H9 (cell line): ENCODE measurements at regions not wholly inside any gene's neighbourhood (a gene's known extent, or its start where the extent isn't known, plus 50 kb on each side); places are given as distances from the start of the nearest gene placed in this dataset.

Experiments used
- DNase-seq: peaks from one replicate; pipeline ENCODE4 v3.0.0-alpha.2; 2017
- H2AFZ ChIP-seq: one replicate; pipeline ENCODE4 v1.6.1; 2013; ENCODE audit warnings: mild to moderate bottlenecking, low read length, control low read depth, moderate library complexity
- H2AK5ac ChIP-seq: 2 replicates; pipeline ENCODE4 v1.6.1; 2013; ENCODE audit warnings: low read length, control low read depth, mixed read lengths; ENCODE audit not compliant: insufficient read length
- H2BK120ac ChIP-seq: one replicate; pipeline ENCODE4 v1.6.1; 2013; ENCODE audit warnings: low read depth, mild to moderate bottlenecking, low read length, control low read depth, inconsistent platforms; ENCODE audit not compliant: poor library complexity, severe bottlenecking
- H2BK12ac ChIP-seq: 2 replicates; pipeline ENCODE4 v1.6.1; 2013; ENCODE audit warnings: low read length, control low read depth, mixed read lengths, low read depth; ENCODE audit not compliant: insufficient read length
- H2BK15ac ChIP-seq: 2 replicates; pipeline ENCODE4 v1.6.1; 2013; ENCODE audit warnings: low read depth, low read length, control low read depth
- H2BK20ac ChIP-seq: one replicate; pipeline ENCODE4 v1.6.1; 2013; ENCODE audit warnings: low read depth, mild to moderate bottlenecking, low read length, control low read depth, inconsistent platforms; ENCODE audit not compliant: poor library complexity, severe bottlenecking
- H2BK5ac ChIP-seq: 2 replicates; pipeline ENCODE4 v1.6.1; 2013; ENCODE audit warnings: low read length, control low read depth, mixed read lengths; ENCODE audit not compliant: insufficient read length
- H3K14ac ChIP-seq: 2 replicates; pipeline ENCODE4 v1.6.1; 2013; ENCODE audit warnings: low read length, control low read depth; ENCODE audit not compliant: insufficient read depth
- H3K18ac ChIP-seq: 2 replicates; pipeline ENCODE4 v1.6.1; 2013; ENCODE audit warnings: low read depth, mild to moderate bottlenecking, mixed read lengths, low read length, control low read depth; ENCODE audit not compliant: insufficient read length
- H3K23ac ChIP-seq: 2 replicates; pipeline ENCODE4 v1.6.1; 2013; ENCODE audit warnings: low read length, control low read depth, mixed read lengths, low read depth; ENCODE audit not compliant: insufficient read length
- H3K23me2 ChIP-seq: 2 replicates; pipeline ENCODE4 v1.6.1; 2013; ENCODE audit warnings: low read depth, mild to moderate bottlenecking, mixed read lengths, low read length, control low read depth; ENCODE audit not compliant: insufficient read length, poor library complexity, severe bottlenecking
- H3K27ac ChIP-seq: 2 replicates; pipeline ENCODE4 v1.5.1; 2013; ENCODE audit warnings: low read length, control low read depth, mixed read lengths, low read depth; ENCODE audit not compliant: insufficient read length
- H3K27me3 ChIP-seq: 2 replicates; pipeline ENCODE4 v1.6.1; 2013; ENCODE audit warnings: low read length, control low read depth, inconsistent platforms; ENCODE audit not compliant: insufficient read depth
- H3K4ac ChIP-seq: 2 replicates; pipeline ENCODE4 v1.6.1; 2013; ENCODE audit warnings: low read depth, mild to moderate bottlenecking, control low read depth, inconsistent platforms, low read length, moderate library complexity
- H3K4me1 ChIP-seq: 2 replicates; pipeline ENCODE4 v1.6.1; 2013; ENCODE audit warnings: low read length, control low read depth, inconsistent platforms; ENCODE audit not compliant: insufficient read depth
- H3K4me2 ChIP-seq: 2 replicates; pipeline ENCODE4 v1.6.1; 2013; ENCODE audit warnings: low read length, control low read depth, mixed read lengths; ENCODE audit not compliant: insufficient read length, insufficient read depth
- H3K56ac ChIP-seq: 2 replicates; pipeline ENCODE4 v1.6.1; 2013; ENCODE audit warnings: low read depth, mild to moderate bottlenecking, mixed read lengths, low read length, control low read depth; ENCODE audit not compliant: insufficient read length
- H3K79me1 ChIP-seq: 2 replicates; pipeline ENCODE4 v1.6.1; 2013; ENCODE audit warnings: low read depth, mild to moderate bottlenecking, moderate library complexity, low read length, control low read depth, inconsistent platforms; ENCODE audit not compliant: insufficient read depth, poor library complexity, severe bottlenecking
- H3K79me2 ChIP-seq: 2 replicates; pipeline ENCODE4 v1.6.1; 2013; ENCODE audit warnings: low read length, control low read depth, inconsistent platforms; ENCODE audit not compliant: insufficient read depth
- H3K9ac ChIP-seq: 2 replicates; pipeline ENCODE4 v1.6.1; 2013; ENCODE audit warnings: low read length, control low read depth, mixed read lengths; ENCODE audit not compliant: insufficient read length; ENCODE audit errors: extremely low read depth
- H3K9me3 ChIP-seq: one replicate; pipeline ENCODE4 v1.6.1; 2013; ENCODE audit warnings: low read depth, low read length, inconsistent platforms; ENCODE audit not compliant: control insufficient read depth
- H3T11ph ChIP-seq: one replicate; pipeline ENCODE4 v1.6.1; 2013; ENCODE audit warnings: mild to moderate bottlenecking, low read length, control low read depth, inconsistent platforms
- H4K20me1 ChIP-seq: one replicate; pipeline ENCODE4 v1.6.1; 2013; ENCODE audit not compliant: control insufficient read depth, insufficient read length, insufficient read depth
- H4K5ac ChIP-seq: 2 replicates; pipeline ENCODE4 v1.6.1; 2013; ENCODE audit warnings: low read depth, mild to moderate bottlenecking, mixed read lengths, low read length, control low read depth; ENCODE audit not compliant: insufficient read length
- H4K8ac ChIP-seq: replicated peaks from 2 replicates; pipeline ENCODE4 v1.6.1; 2013; ENCODE audit warnings: low read length, control low read depth, mixed read lengths, low read depth; ENCODE audit not compliant: insufficient read length
- H4K91ac ChIP-seq: 2 replicates; pipeline ENCODE4 v1.6.1; 2013; ENCODE audit warnings: low read depth, mild to moderate bottlenecking, moderate library complexity, mixed read lengths, low read length, control low read depth; ENCODE audit not compliant: insufficient read length
- H3K27ac Mint-ChIP-seq, 3 experiments: 2 replicates in 2 of 3; 3 replicates in 1 of 3; pipeline ENCODE4 v1.8.0; 2020 to 2021; ENCODE audit warnings: mixed read lengths in 3 of 3, mild to moderate bottlenecking in 1 of 3, moderate library complexity in 1 of 3
- H3K27me3 Mint-ChIP-seq: 2 replicates; pipeline ENCODE4 v1.8.0; 2021; ENCODE audit warnings: low read depth, mild to moderate bottlenecking, moderate library complexity, mixed read lengths
- H3K36me3 Mint-ChIP-seq, 3 experiments: 2 replicates in 2 of 3; 3 replicates in 1 of 3; pipeline ENCODE4 v1.8.0; 2020 to 2021; ENCODE audit warnings: low read depth in 3 of 3, mixed read lengths in 3 of 3; ENCODE audit not compliant: insufficient read depth in 1 of 3
- H3K4me1 Mint-ChIP-seq, 2 experiments: 2 replicates each; pipeline ENCODE4 v1.8.0; 2020; ENCODE audit warnings: mixed read lengths in 2 of 2
- H3K4me3 Mint-ChIP-seq, 2 experiments: 2 replicates in 1 of 2; 3 replicates in 1 of 2; pipeline ENCODE4 v1.8.0; 2020 to 2021; ENCODE audit warnings: mild to moderate bottlenecking in 2 of 2, mixed read lengths in 2 of 2, moderate library complexity in 1 of 2
- H3K9me3 Mint-ChIP-seq, 2 experiments: 2 replicates in 1 of 2; 3 replicates in 1 of 2; pipeline ENCODE4 v1.8.0; 2020; ENCODE audit warnings: mild to moderate bottlenecking in 2 of 2, mixed read lengths in 2 of 2, moderate library complexity in 1 of 2
- CTCF ChIP-seq: fragments of 200-600 bp; sonication (generic); conservative IDR thresholded peaks from 3 replicates; pipeline ENCODE4 v1.8.0; 2021; ENCODE audit warnings: antibody characterized with exemption, mild to moderate bottlenecking
- WGBS: extraction: QIAGEN DNeasy Blood & Tissue Kit; methylation state at CpG from one replicate; pipeline ENCODE4 v1.1.7; 2013; ENCODE audit warnings: missing lambda C conversion rate, low lambda C conversion rate, mixed read lengths; ENCODE audit not compliant: insufficient read length; ENCODE audit errors: extremely low coverage; 5-methylcytosine and 5-hydroxymethylcytosine counted together

GRCh38 chr10:44593952-44594351 is 209.1 kb upstream of the CXCL12 start:
- no CpG with 5 or more reads among the region's 7 CpGs for WGBS

More at GRCh38 chr10:44593952-44594351, 209.1 kb upstream of the CXCL12 start:
- no peak overlapping the region for H3T11ph ChIP-seq
- no peak overlapping the region for H2BK5ac ChIP-seq
- TF ChIP-seq CTCF, result no peak
- H4K8ac ChIP-seq, result no peak overlapping the region
- no peak overlapping the region for H2AK5ac ChIP-seq
- no peak overlapping the region for H4K91ac ChIP-seq
- Mint-ChIP-seq H3K9me3 (no peaks in the 10 kb centered on the region; a peak in 1 of 5 replicates), H3K4me3 (no peak overlapping the region), H3K27me3 (no peaks in the 10 kb centered on the region; the same call in 1 of the 2 replicates), H3K36me3 (no peaks in the 10 kb centered on the region), H3K27ac (no peak overlapping the region), H3K4me1 (peaks cover 3 to 5% of the 10 kb centered on the region in 2 experiments; a peak in 3 of 4 replicates)
- H3K56ac ChIP-seq, result no peak overlapping the region
- no peak overlapping the region for H3K27ac ChIP-seq
- H2BK20ac ChIP-seq, result no peak overlapping the region
- H3K9me3 ChIP-seq, result no peaks in the 10 kb centered on the region
- no peaks in the 10 kb centered on the region for H3K79me1 ChIP-seq
- H3K27me3 ChIP-seq, result no peaks in the 10 kb centered on the region
- no peak overlapping the region for H3K9ac ChIP-seq
- H3K18ac ChIP-seq, result no peak overlapping the region
- no peak for DNase-seq
- H3K4ac ChIP-seq, result no peak overlapping the region
- H2AFZ ChIP-seq, result no peak overlapping the region
- no peak overlapping the region for H4K5ac ChIP-seq
- H2BK120ac ChIP-seq, result no peak overlapping the region
- no peak overlapping the region for H3K14ac ChIP-seq
- no peaks in the 10 kb centered on the region for H4K20me1 ChIP-seq
- no peak overlapping the region for H3K23ac ChIP-seq
- no peaks in the 10 kb centered on the region; the same call in 1 of the 2 replicates for H3K4me1 ChIP-seq
- no peak overlapping the region for H2BK12ac ChIP-seq
- no peaks in the 10 kb centered on the region for H3K79me2 ChIP-seq
- no peak overlapping the region for H2BK15ac ChIP-seq
- H3K23me2 ChIP-seq, result no peaks in the 10 kb centered on the region
- no peak overlapping the region for H3K4me2 ChIP-seq
